Glutamatergic neuron (in vitro differentiated cells): ENCODE measurements at regions not wholly inside any gene's neighbourhood (a gene's known extent, or its start where the extent isn't known, plus 50 kb on each side); places are given as distances from the start of the nearest gene placed in this dataset.

Source experiments
- DNase-seq: peaks from one replicate; pipeline ENCODE4 v3.0.0; 2022
- H3K27ac Mint-ChIP-seq: one replicate; pipeline ENCODE4 v1.8.0; 2020; ENCODE audit warnings: mild to moderate bottlenecking, mixed read lengths, inconsistent platforms; ENCODE audit not compliant: unreplicated experiment
- H3K27me3 Mint-ChIP-seq: one replicate; pipeline ENCODE4 v1.8.0; 2020; ENCODE audit warnings: mild to moderate bottlenecking, moderate library complexity, mixed read lengths, inconsistent platforms; ENCODE audit not compliant: unreplicated experiment
- H3K36me3 Mint-ChIP-seq: one replicate; pipeline ENCODE4 v1.8.0; 2020; ENCODE audit warnings: mild to moderate bottlenecking, mixed read lengths, inconsistent platforms; ENCODE audit not compliant: unreplicated experiment
- H3K4me1 Mint-ChIP-seq: one replicate; pipeline ENCODE4 v1.8.0; 2020; ENCODE audit warnings: mild to moderate bottlenecking, low read depth, mixed read lengths, inconsistent platforms; ENCODE audit not compliant: unreplicated experiment
- H3K4me3 Mint-ChIP-seq: one replicate; pipeline ENCODE4 v1.8.0; 2020; ENCODE audit warnings: mild to moderate bottlenecking, mixed read lengths, inconsistent platforms; ENCODE audit not compliant: unreplicated experiment
- H3K9me3 Mint-ChIP-seq: one replicate; pipeline ENCODE4 v1.8.0; 2020; ENCODE audit warnings: mild to moderate bottlenecking, moderate library complexity, mixed read lengths, inconsistent platforms; ENCODE audit not compliant: unreplicated experiment
- TF ChIP-seq, protein P1 (sequence below): fragments of 200-600 bp; sonication (generic); IDR thresholded peaks from one replicate; pipeline ENCODE4 v1.5.0; 2021; ENCODE audit not compliant: partially characterized antibody, unreplicated experiment

DNA sequence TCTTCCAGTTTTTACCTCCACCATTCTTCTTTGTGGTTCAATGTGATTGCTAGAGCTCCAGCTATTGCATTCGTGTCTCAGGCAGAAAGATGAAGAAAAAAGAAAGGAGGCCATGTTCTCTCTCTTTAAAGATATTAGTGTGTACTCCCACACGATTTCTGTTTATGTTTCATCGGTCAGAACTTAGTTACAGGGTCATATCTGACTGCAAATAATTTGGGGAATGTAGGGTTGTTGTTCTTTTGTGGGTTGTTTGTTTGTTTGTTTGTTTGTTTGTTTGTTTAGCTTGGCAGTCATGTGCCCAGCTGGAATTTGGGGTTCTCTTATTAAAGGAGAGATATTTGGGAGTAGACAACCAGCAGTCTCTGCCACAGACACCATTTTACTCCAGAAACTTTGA is 53.6 kb upstream of the PIK3CG start:
- Mint-ChIP-seq H3K4me3 (no peak overlapping the region), H3K4me1 (no peaks in the 10 kb centered on the region), H3K36me3 (no peaks in the 10 kb centered on the region), H3K9me3 (no peaks in the 10 kb centered on the region), H3K27me3 (peaks cover 2% of the 10 kb centered on the region), H3K27ac (no peak overlapping the region)
- DNase-seq = no peak
- TF ChIP-seq, protein P1, sequence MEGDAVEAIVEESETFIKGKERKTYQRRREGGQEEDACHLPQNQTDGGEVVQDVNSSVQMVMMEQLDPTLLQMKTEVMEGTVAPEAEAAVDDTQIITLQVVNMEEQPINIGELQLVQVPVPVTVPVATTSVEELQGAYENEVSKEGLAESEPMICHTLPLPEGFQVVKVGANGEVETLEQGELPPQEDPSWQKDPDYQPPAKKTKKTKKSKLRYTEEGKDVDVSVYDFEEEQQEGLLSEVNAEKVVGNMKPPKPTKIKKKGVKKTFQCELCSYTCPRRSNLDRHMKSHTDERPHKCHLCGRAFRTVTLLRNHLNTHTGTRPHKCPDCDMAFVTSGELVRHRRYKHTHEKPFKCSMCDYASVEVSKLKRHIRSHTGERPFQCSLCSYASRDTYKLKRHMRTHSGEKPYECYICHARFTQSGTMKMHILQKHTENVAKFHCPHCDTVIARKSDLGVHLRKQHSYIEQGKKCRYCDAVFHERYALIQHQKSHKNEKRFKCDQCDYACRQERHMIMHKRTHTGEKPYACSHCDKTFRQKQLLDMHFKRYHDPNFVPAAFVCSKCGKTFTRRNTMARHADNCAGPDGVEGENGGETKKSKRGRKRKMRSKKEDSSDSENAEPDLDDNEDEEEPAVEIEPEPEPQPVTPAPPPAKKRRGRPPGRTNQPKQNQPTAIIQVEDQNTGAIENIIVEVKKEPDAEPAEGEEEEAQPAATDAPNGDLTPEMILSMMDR = no peak

DNA sequence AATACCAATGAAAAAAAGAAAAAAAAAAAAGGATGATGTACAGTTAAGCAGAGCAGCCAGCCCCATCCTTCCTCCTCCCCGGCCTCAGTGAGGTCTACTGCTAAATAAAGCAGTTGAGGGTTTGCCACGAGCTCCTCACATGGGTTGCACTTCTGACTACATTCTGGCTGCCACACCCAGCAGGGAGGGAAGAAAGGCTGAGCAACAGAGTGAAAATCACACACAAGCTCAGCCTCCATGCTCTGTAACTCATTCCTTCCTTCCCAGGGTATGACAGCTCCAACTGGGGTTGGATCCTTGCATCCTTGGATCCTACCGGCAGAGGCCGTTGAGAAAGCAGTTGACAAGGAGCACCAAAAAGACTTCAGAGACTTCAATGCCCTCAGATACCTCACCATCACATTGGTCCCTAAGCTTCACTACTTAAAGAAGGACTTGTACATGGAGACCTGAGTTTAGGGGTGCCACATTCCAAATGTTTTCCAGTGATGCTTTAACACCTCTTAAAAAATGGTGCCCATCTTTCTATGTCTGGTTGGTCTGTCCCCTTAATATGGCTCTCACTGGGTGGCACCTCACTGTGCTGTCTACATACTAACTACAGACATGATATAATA is 52.9 kb upstream of the PIK3CG start:
- H3K4me3 Mint-ChIP-seq = no peak overlapping the region
- no peaks in the 10 kb centered on the region for H3K4me1 Mint-ChIP-seq
- no peak overlapping the region for H3K27ac Mint-ChIP-seq
- H3K27me3 Mint-ChIP-seq = no peaks in the 10 kb centered on the region
- TF ChIP-seq, protein P1 = no peak
- no peaks in the 10 kb centered on the region for H3K9me3 Mint-ChIP-seq
- no peak for DNase-seq
- H3K36me3 Mint-ChIP-seq = no peaks in the 10 kb centered on the region

DNA sequence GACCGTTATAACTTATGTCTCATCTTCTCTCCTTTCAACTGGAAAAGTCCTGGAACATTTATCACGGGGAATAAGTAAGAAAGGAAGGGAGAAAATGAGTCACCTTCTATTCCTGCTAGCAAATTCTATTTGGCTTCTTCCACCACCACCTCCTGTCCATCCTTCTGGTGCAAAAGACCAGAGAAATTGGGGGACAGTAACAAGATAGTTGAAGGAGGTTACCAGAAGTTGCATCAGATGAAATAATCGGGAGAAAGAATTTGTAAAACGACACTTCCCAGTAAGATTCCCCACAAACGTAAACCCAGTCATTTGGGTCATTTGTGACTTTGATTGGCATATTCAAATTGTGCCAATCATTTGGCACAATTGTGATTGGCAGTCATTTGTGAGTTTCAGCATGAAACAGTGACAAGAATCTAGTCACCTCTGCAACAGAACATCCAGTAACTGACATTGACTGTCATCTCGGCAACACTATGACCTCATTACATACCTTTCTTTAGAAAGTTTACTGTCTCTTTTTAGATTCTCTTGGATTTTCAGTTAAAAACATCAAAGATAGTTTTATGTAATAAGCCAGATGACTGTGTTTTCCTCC is 51.3 kb upstream of the PIK3CG start:
- TF ChIP-seq, protein P1 = no peak
- Mint-ChIP-seq H3K9me3 (no peaks in the 10 kb centered on the region), H3K27ac (no peak overlapping the region), H3K4me3 (no peak overlapping the region), H3K4me1 (no peaks in the 10 kb centered on the region), H3K36me3 (no peaks in the 10 kb centered on the region), H3K27me3 (no peaks in the 10 kb centered on the region)
- DNase-seq = no peak

DNA sequence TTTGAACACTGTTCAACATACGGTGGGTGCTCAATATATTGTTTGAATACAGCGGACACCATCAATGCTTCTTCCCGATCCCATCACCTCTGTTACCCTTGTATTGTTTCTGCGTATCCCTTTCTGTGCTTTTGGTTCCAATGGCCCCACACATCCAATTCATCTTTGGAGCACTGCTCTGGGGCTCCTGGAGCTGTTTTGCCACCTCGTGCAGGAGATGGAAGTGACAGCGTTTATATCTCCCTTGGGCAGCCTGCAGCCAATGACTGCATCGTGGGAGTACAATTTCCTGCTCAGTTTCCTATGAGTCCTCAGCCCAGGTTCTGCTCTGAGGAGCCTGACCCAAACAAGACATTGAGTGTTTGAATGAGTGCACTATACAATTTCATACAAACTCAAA is 50.2 kb upstream of the PIK3CG start:
- H3K36me3 Mint-ChIP-seq = no peaks in the 10 kb centered on the region
- DNase-seq = no peak
- H3K27me3 Mint-ChIP-seq = no peaks in the 10 kb centered on the region
- H3K4me3 Mint-ChIP-seq = no peak overlapping the region
- no peaks in the 10 kb centered on the region for H3K4me1 Mint-ChIP-seq
- TF ChIP-seq, protein P1 = no peak
- no peaks in the 10 kb centered on the region for H3K9me3 Mint-ChIP-seq
- no peak overlapping the region for H3K27ac Mint-ChIP-seq
